K562 (cell line): ENCODE measurements at regions not wholly inside any gene's neighbourhood (a gene's known extent, or its start where the extent isn't known, plus 50 kb on each side); places are given as distances from the start of the nearest gene placed in this dataset.

Experiments used
- ELF4 ChIP-seq: fragments of 450-650 bp; formaldehyde crosslinking; IDR thresholded peaks from 2 replicates; pipeline ENCODE4 v1.4.0; 2022; ENCODE audit warnings: missing genetic modification characterization
- GTF2E2 ChIP-seq: fragments of 200-800 bp; sonication (Bioruptor generic); IDR thresholded peaks from 2 replicates; pipeline ENCODE4 v1.6.1; 2016; ENCODE audit warnings: missing genetic modification characterization, missing compliant biosample characterization
- NR4A1 ChIP-seq, 2 experiments: fragments of 250-450 bp in 1 of 2; fragments of 450-650 bp in 1 of 2; sonication (Bioruptor Pico) in 1 of 2; IDR thresholded peaks; 2 replicates each; pipeline versions ENCODE4 v1.4.0 to v1.6.1; 2016 to 2020; ENCODE audit warnings: mild to moderate bottlenecking in 2 of 2, missing compliant biosample characterization in 1 of 2, missing genetic modification characterization in 1 of 2, moderate library complexity in 1 of 2
- PHF8 ChIP-seq: fragments of 200-600 bp; sonication (generic); IDR thresholded peaks from 2 replicates; pipeline ENCODE4 v1.6.1; 2012; ENCODE audit warnings: mixed run types, mild to moderate bottlenecking, inconsistent platforms, low read length, moderate library complexity, borderline replicate concordance
- SFPQ ChIP-seq: fragments of 200-400 bp; formaldehyde crosslinking; IDR thresholded peaks from 2 replicates; pipeline ENCODE4 v1.6.1; 2017; ENCODE audit warnings: mild to moderate bottlenecking, low read depth, low read length, moderate library complexity
- TBP ChIP-seq: optimal IDR thresholded peaks from 2 replicates; pipeline ENCODE3; 2011; ENCODE audit warnings: low read depth, low read length, improper control_type of control experiment
- TCF3 ChIP-seq: sonication (generic); formaldehyde crosslinking; IDR thresholded peaks from 2 replicates; pipeline ENCODE4 v1.4.0; 2020; ENCODE audit warnings: mild to moderate bottlenecking, missing genetic modification reagents
- ZBED1 ChIP-seq: IDR thresholded peaks from 2 replicates; pipeline ENCODE4 v1.6.1; 2014
- ZEB2 ChIP-seq: fragments of 450-650 bp; IDR thresholded peaks from 2 replicates; pipeline ENCODE4 v1.6.1; 2016
- ZFP1 ChIP-seq: fragments of 450-650 bp; formaldehyde crosslinking; IDR thresholded peaks from 2 replicates; pipeline ENCODE4 v1.4.0; 2020; ENCODE audit warnings: mild to moderate bottlenecking, mixed read lengths
- ZNF224 ChIP-seq: sonication (generic); formaldehyde crosslinking; IDR thresholded peaks from 2 replicates; pipeline ENCODE4 v1.8.0; 2022; ENCODE audit warnings: mild to moderate bottlenecking, missing genetic modification reagents
- ZNF316 ChIP-seq: fragments of 450-650 bp; IDR thresholded peaks from 2 replicates; pipeline ENCODE4 v1.6.1; 2016
- ZNF445 ChIP-seq: fragments of 250-450 bp; sonication (Bioruptor Pico); IDR thresholded peaks from 2 replicates; pipeline ENCODE4 v1.4.0; 2020; ENCODE audit warnings: low read depth, mild to moderate bottlenecking, moderate library complexity
- ZNF79 ChIP-seq: fragments of 250-450 bp; sonication (Bioruptor Pico); IDR thresholded peaks from 2 replicates; pipeline ENCODE4 v1.4.0; 2020; ENCODE audit warnings: low read depth, mild to moderate bottlenecking, moderate library complexity

- TF ChIP-seq SFPQ, result no peak
- TF ChIP-seq PHF8, result no peak
- no peak; the same call in 1 of the 2 replicates for TF ChIP-seq TCF3 (CRISPR knock-in tag)
- no peak for TF ChIP-seq ZNF224
- no peak for TF ChIP-seq ZFP1
- no peak for TF ChIP-seq NR4A1 (CRISPR knock-in tag; IDR thresholded peaks at IDR 0.05)
- TF ChIP-seq NR4A1 (tag; IDR thresholded peaks at IDR 0.05), result no peak
- TF ChIP-seq ZNF79 (CRISPR knock-in tag), result no peak
- TF ChIP-seq ELF4 (CRISPR knock-in tag), result no peak
- TF ChIP-seq ZNF316, result no peak
- TF ChIP-seq TBP, result peak; percentile 99
- TF ChIP-seq ZBED1, result no peak
- TF ChIP-seq GTF2E2 (tag), result no peak
- TF ChIP-seq ZEB2, result no peak; the same call in 1 of the 2 replicates
- no peak for TF ChIP-seq ZNF445 (CRISPR knock-in tag)
These were observed 116.0 kb downstream of the TRIM27 start (continued) for GRCh38 chr6:28807682-28808280.
